H1 (cell line): ENCODE measurements at regions not wholly inside any gene's neighbourhood (a gene's known extent, or its start where the extent isn't known, plus 50 kb on each side); places are given as distances from the start of the nearest gene placed in this dataset.

ENCODE experiments used
- CREB1 ChIP-seq: IDR thresholded peaks from 2 replicates; pipeline ENCODE4 v1.6.1; 2012; ENCODE audit warnings: inconsistent platforms
- YY1 ChIP-seq: IDR thresholded peaks from 2 replicates; pipeline ENCODE4 v1.6.1; 2011; ENCODE audit warnings: low read depth, mild to moderate bottlenecking, low read length

DNA sequence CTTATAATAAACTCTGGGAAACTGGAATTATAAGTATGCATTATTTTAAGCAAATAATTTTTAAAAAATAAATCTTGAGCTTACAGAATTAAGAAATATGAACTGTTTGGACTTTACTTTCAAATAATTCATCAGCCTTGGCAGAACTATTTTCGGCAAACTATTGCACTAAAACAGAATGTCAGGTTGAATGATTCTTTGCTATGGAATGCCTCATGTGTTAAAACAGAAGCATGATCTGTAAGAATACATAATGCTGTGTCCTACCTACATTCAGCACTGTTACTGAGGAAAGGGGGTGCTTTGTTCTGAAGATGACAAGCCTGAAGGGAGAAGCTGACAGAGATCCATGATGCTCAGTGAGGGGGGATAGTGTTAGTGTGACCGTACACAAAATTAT is 55.6 kb upstream of the EXOC1L start (continued):
- TF ChIP-seq YY1 (no peak), CREB1 (no peak)
- TF ChIP-seq, all 59 proteins: peak for 0
